ENCODE measurements at regions not wholly inside any gene's neighbourhood (a gene's known extent, or its start where the extent isn't known, plus 50 kb on each side); places are given as distances from the start of the nearest gene placed in this dataset.

DNA sequence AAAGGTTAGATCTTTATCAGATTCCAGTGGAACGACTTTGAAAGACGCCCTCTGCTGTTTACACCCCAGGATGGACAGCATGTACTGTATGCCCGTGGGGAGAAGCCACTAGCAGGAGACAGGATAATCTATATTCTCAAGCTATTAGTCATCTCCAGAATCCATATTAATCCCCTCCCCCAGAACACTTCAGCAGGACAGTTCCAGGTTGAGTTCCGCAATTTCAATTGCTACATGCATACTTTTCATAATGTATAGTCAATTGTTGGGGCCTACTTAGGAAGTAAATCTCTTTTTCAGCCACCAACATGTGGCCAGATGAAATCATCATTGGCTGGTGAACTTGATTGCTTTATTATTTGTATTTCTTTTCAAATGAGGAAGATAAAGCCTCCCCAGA is 313.1 kb upstream of the SMIM30 start:
- TF ChIP-seq, protein P1, sequence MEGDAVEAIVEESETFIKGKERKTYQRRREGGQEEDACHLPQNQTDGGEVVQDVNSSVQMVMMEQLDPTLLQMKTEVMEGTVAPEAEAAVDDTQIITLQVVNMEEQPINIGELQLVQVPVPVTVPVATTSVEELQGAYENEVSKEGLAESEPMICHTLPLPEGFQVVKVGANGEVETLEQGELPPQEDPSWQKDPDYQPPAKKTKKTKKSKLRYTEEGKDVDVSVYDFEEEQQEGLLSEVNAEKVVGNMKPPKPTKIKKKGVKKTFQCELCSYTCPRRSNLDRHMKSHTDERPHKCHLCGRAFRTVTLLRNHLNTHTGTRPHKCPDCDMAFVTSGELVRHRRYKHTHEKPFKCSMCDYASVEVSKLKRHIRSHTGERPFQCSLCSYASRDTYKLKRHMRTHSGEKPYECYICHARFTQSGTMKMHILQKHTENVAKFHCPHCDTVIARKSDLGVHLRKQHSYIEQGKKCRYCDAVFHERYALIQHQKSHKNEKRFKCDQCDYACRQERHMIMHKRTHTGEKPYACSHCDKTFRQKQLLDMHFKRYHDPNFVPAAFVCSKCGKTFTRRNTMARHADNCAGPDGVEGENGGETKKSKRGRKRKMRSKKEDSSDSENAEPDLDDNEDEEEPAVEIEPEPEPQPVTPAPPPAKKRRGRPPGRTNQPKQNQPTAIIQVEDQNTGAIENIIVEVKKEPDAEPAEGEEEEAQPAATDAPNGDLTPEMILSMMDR (IDR thresholded peaks at IDR 0.05), result no peak
- no peak for TF ChIP-seq POLR2A (IDR thresholded peaks at IDR 0.05)
- TF ChIP-seq POLR2AphosphoS5 (IDR thresholded peaks at IDR 0.05), result no peak

Measured in breast epithelium (tissue), 3 donors.